Activated CD8-positive, alpha-beta memory T cell treated with anti-CD3 and anti-CD28 coated beads for 36 hours (primary cell): ENCODE measurements at regions not wholly inside any gene's neighbourhood (a gene's known extent, or its start where the extent isn't known, plus 50 kb on each side); places are given as distances from the start of the nearest gene placed in this dataset.

Source experiments
- CTCF ChIA-PET: fragments of 350-600 bp; sonication (Branson Sonifier 250); formaldehyde crosslinking; loops from one replicate; lab custom pipeline; 2021; ENCODE audit warnings: antibody characterized with exemption; lab: Charles Lee
- POLR2A ChIA-PET: fragments of 350-600 bp; sonication (Branson Sonifier 250); formaldehyde crosslinking; loops from one replicate; lab custom pipeline; 2021; ENCODE audit warnings: antibody characterized with exemption; lab: Charles Lee

- CTCF ChIA-PET: no interaction called here
- POLR2A ChIA-PET: no interaction called here
Measured at GRCh38 chr9:7968687-7969086, 169.1 kb upstream of the DMAC1 start.

GRCh38 chr9:7967851-7968250 lies 168.3 kb upstream of the DMAC1 start:
- POLR2A ChIA-PET: no interaction called here

GRCh38 chr9:7967093-7967827 lies 167.7 kb upstream of the DMAC1 start:
- ChIA-PET CTCF (no interaction called here), POLR2A (no interaction called here)

More at GRCh38 chr9:7967851-7968250, 168.3 kb upstream of the DMAC1 start:
- CTCF ChIA-PET: no interaction called here

GRCh38 chr9:7965063-7965462 lies 165.5 kb upstream of the DMAC1 start:
- ChIA-PET POLR2A (no interaction called here), CTCF (no interaction called here)

GRCh38 chr9:7963026-7963425 lies 163.4 kb upstream of the DMAC1 start:
- ChIA-PET POLR2A (no interaction called here), CTCF (no interaction called here)

GRCh38 chr9:7961076-7961475 lies 161.5 kb upstream of the DMAC1 start:
- ChIA-PET POLR2A (no interaction called here), CTCF (no interaction called here)

- CTCF ChIA-PET: no interaction called here
- POLR2A ChIA-PET: no interaction called here
Measured at GRCh38 chr9:7960320-7961050, 160.9 kb upstream of the DMAC1 start.

- ChIA-PET POLR2A (no interaction called here), CTCF (no interaction called here)
Measured at GRCh38 chr9:7957803-7958202, 158.2 kb upstream of the DMAC1 start.

- ChIA-PET CTCF (no interaction called here), POLR2A (no interaction called here)
Measured at GRCh38 chr9:7947577-7947976, 148.0 kb upstream of the DMAC1 start.

- ChIA-PET POLR2A (no interaction called here), CTCF (no interaction called here)
Measured at GRCh38 chr9:7946458-7946857, 146.9 kb upstream of the DMAC1 start.

- ChIA-PET POLR2A (no interaction called here), CTCF (no interaction called here)
Measured at GRCh38 chr9:7944572-7944971, 145.0 kb upstream of the DMAC1 start.

- POLR2A ChIA-PET: no interaction called here
- CTCF ChIA-PET: no interaction called here
Measured at GRCh38 chr9:7937761-7938491, 138.3 kb upstream of the DMAC1 start.

- ChIA-PET POLR2A (no interaction called here), CTCF (no interaction called here)
Measured at GRCh38 chr9:7936996-7937395, 137.4 kb upstream of the DMAC1 start.

GRCh38 chr9:7936163-7936562 lies 136.6 kb upstream of the DMAC1 start:
- CTCF ChIA-PET: no interaction called here

GRCh38 chr9:7935681-7936080 lies 136.1 kb upstream of the DMAC1 start:
- ChIA-PET CTCF (no interaction called here), POLR2A (no interaction called here)

More at GRCh38 chr9:7936163-7936562, 136.6 kb upstream of the DMAC1 start:
- POLR2A ChIA-PET: no interaction called here

GRCh38 chr9:7932767-7933166 lies 133.2 kb upstream of the DMAC1 start:
- POLR2A ChIA-PET: no interaction called here
- CTCF ChIA-PET: no interaction called here

- ChIA-PET POLR2A (no interaction called here), CTCF (no interaction called here)
Measured at GRCh38 chr9:7930613-7931012, 131.0 kb upstream of the DMAC1 start.

GRCh38 chr9:7921545-7922197 lies 122.1 kb upstream of the DMAC1 start:
- CTCF ChIA-PET: no interaction called here
- POLR2A ChIA-PET: no interaction called here

GRCh38 chr9:7912037-7912535 lies 112.5 kb upstream of the DMAC1 start:
- ChIA-PET CTCF (no interaction called here), POLR2A (no interaction called here)
